ENCODE measurements at regions not wholly inside any gene's neighbourhood (a gene's known extent, or its start where the extent isn't known, plus 50 kb on each side); places are given as distances from the start of the nearest gene placed in this dataset.

GRCh38 chr3:18666655-18667054 is 241.5 kb upstream of the SATB1 start:
- Histone ChIP-seq H3K4me3 (no peak overlapping the region), H3K27ac (no peak overlapping the region), H3K36me3 (no peaks in the 10 kb centered on the region), H3K9me3 (no peaks in the 10 kb centered on the region), H3K4me1 (no peaks in the 10 kb centered on the region), H3K27me3 (no peaks in the 10 kb centered on the region)
- no peak for DNase-seq
- TF ChIP-seq CTCF (IDR thresholded peaks at IDR 0.05) (no peak), POLR2AphosphoS5 (IDR thresholded peaks at IDR 0.05) (no peak), EP300 (IDR thresholded peaks at IDR 0.05) (no peak), POLR2A (IDR thresholded peaks at IDR 0.05) (no peak)
- intact Hi-C loops (cut with DNase I) = no loop called here
- WGBS, 2 donors = 87 to 93% methylated on average over 2 of the region's 2 CpGs

- DNase-seq = no peak
- Histone ChIP-seq H3K4me1 (no peaks in the 10 kb centered on the region), H3K4me3 (no peak overlapping the region), H3K36me3 (no peaks in the 10 kb centered on the region), H3K9me3 (no peaks in the 10 kb centered on the region), H3K27ac (no peak overlapping the region), H3K27me3 (no peaks in the 10 kb centered on the region)
- TF ChIP-seq POLR2A (IDR thresholded peaks at IDR 0.05) (no peak), EP300 (IDR thresholded peaks at IDR 0.05) (no peak), POLR2AphosphoS5 (IDR thresholded peaks at IDR 0.05) (no peak), CTCF (IDR thresholded peaks at IDR 0.05) (no peak)
- intact Hi-C loops (cut with DNase I) = no loop called here
Measured at GRCh38 chr3:18660059-18660458, 234.9 kb upstream of the SATB1 start.

- Histone ChIP-seq H3K4me3 (no peak overlapping the region), H3K27ac (no peak overlapping the region), H3K27me3 (no peaks in the 10 kb centered on the region), H3K4me1 (no peaks in the 10 kb centered on the region), H3K9me3 (no peaks in the 10 kb centered on the region), H3K36me3 (no peaks in the 10 kb centered on the region)
- intact Hi-C loops (cut with DNase I) = no loop called here
- 53 to 56% methylated on average over 6 of the region's 6 CpGs for WGBS, 2 donors
- TF ChIP-seq POLR2A (IDR thresholded peaks at IDR 0.05) (no peak), POLR2AphosphoS5 (IDR thresholded peaks at IDR 0.05) (no peak), EP300 (IDR thresholded peaks at IDR 0.05) (no peak), CTCF (IDR thresholded peaks at IDR 0.05) (no peak)
- no peak for DNase-seq
Measured at GRCh38 chr3:18657858-18658820, 233.0 kb upstream of the SATB1 start.

- no peak for DNase-seq
- H3K36me3 ChIP-seq = no peaks in the 10 kb centered on the region
- WGBS, 2 donors = 76 to 81% methylated on average over 5 of the region's 5 CpGs
- H3K4me1 ChIP-seq = no peaks in the 10 kb centered on the region
- intact Hi-C loops (cut with DNase I) = no loop called here
- H3K9me3 ChIP-seq = no peaks in the 10 kb centered on the region
- no peak overlapping the region for H3K27ac ChIP-seq
- H3K27me3 ChIP-seq = no peaks in the 10 kb centered on the region
- H3K4me3 ChIP-seq = no peak overlapping the region
- no peak for TF ChIP-seq POLR2AphosphoS5 (IDR thresholded peaks at IDR 0.05)
- no peak for TF ChIP-seq CTCF (IDR thresholded peaks at IDR 0.05)
- no peak for TF ChIP-seq POLR2A (IDR thresholded peaks at IDR 0.05)
- no peak for TF ChIP-seq EP300 (IDR thresholded peaks at IDR 0.05)
Measured at GRCh38 chr3:18656866-18657265, 231.7 kb upstream of the SATB1 start.

Data from sigmoid colon (tissue), 6 donors.